ENCODE measurements at regions not wholly inside any gene's neighbourhood (a gene's known extent, or its start where the extent isn't known, plus 50 kb on each side); places are given as distances from the start of the nearest gene placed in this dataset.

- WGBS, 2 donors, result 88 to 94% methylated on average over 3 to 5 of the region's 5 CpGs
- intact Hi-C loops (cut with DNase I), result no loop called here
- Histone ChIP-seq H3K9me3 (no peaks in the 10 kb centered on the region), H3K36me3 (no peaks in the 10 kb centered on the region), H3K4me1 (no peaks in the 10 kb centered on the region), H3K27ac (no peak overlapping the region), H3K4me3 (no peak overlapping the region), H3K27me3 (no peaks in the 10 kb centered on the region)
- DNase-seq, result no peak
- no peak for TF ChIP-seq CTCF (IDR thresholded peaks at IDR 0.05)
- TF ChIP-seq POLR2A (IDR thresholded peaks at IDR 0.05), result no peak
Observed at GRCh38 chr12:60393093-60393492, 797.3 kb downstream of the SLC16A7 start.

GRCh38 chr12:60394665-60395064 is 798.8 kb downstream of the SLC16A7 start:
- no peaks in the 10 kb centered on the region for H3K4me1 ChIP-seq

GRCh38 chr12:60398547-60398946 is 802.7 kb downstream of the SLC16A7 start:
- no peaks in the 10 kb centered on the region for H3K4me1 ChIP-seq
- H3K27me3 ChIP-seq, result no peaks in the 10 kb centered on the region
- no peaks in the 10 kb centered on the region for H3K36me3 ChIP-seq
- H3K9me3 ChIP-seq, result no peaks in the 10 kb centered on the region
- WGBS, 2 donors, result 62 to 80% methylated on average over 1 of the region's 1 CpG
- no peak for DNase-seq
- no peak overlapping the region for H3K4me3 ChIP-seq
- no peak overlapping the region for H3K27ac ChIP-seq
- TF ChIP-seq POLR2A (IDR thresholded peaks at IDR 0.05) (no peak), CTCF (IDR thresholded peaks at IDR 0.05) (no peak)
- intact Hi-C loops (cut with DNase I), result no loop called here

More at GRCh38 chr12:60394665-60395064, 798.8 kb downstream of the SLC16A7 start:
- Histone ChIP-seq H3K36me3 (no peaks in the 10 kb centered on the region), H3K27me3 (no peaks in the 10 kb centered on the region), H3K9me3 (no peaks in the 10 kb centered on the region), H3K4me3 (no peak overlapping the region), H3K27ac (no peak overlapping the region)
- no peak for DNase-seq
- TF ChIP-seq CTCF (IDR thresholded peaks at IDR 0.05) (no peak), POLR2A (IDR thresholded peaks at IDR 0.05) (no peak)
- 64 to 77% methylated on average over 2 of the region's 2 CpGs for WGBS, 2 donors
- intact Hi-C loops (cut with DNase I), result no loop called here

GRCh38 chr12:60399064-60399463 is 803.2 kb downstream of the SLC16A7 start:
- Histone ChIP-seq H3K27me3 (no peaks in the 10 kb centered on the region), H3K27ac (no peak overlapping the region), H3K9me3 (no peaks in the 10 kb centered on the region), H3K4me3 (no peak overlapping the region), H3K36me3 (no peaks in the 10 kb centered on the region), H3K4me1 (no peaks in the 10 kb centered on the region)
- intact Hi-C loops (cut with DNase I), result no loop called here
- DNase-seq, result no peak
- 90 to 92% methylated on average over 5 of the region's 5 CpGs for WGBS, 2 donors
- TF ChIP-seq CTCF (IDR thresholded peaks at IDR 0.05) (no peak), POLR2A (IDR thresholded peaks at IDR 0.05) (no peak)

GRCh38 chr12:60402996-60403395 is 807.2 kb downstream of the SLC16A7 start:
- TF ChIP-seq CTCF (IDR thresholded peaks at IDR 0.05) (no peak), POLR2A (IDR thresholded peaks at IDR 0.05) (no peak)
- 69 to 81% methylated on average over 3 of the region's 3 CpGs for WGBS, 2 donors
- H3K9me3 ChIP-seq, result no peaks in the 10 kb centered on the region
- H3K27me3 ChIP-seq, result no peaks in the 10 kb centered on the region
- intact Hi-C loops (cut with DNase I), result no loop called here
- DNase-seq, result no peak
- no peaks in the 10 kb centered on the region for H3K4me1 ChIP-seq
- no peaks in the 10 kb centered on the region for H3K36me3 ChIP-seq
- no peak overlapping the region for H3K27ac ChIP-seq
- H3K4me3 ChIP-seq, result no peak overlapping the region
